Midbrain (tissue), 1 donor: ENCODE measurements at regions not wholly inside any gene's neighbourhood (a gene's known extent, or its start where the extent isn't known, plus 50 kb on each side); places are given as distances from the start of the nearest gene placed in this dataset.

ENCODE experiments used
- DNase-seq: peaks from one replicate; lab custom pipeline; 2025; lab: John Stamatoyannopoulos, UW

- DNase-seq: no peak
Measured at GRCh38 chr7:115474137-115474536, 552.2 kb downstream of the MDFIC start.

DNA sequence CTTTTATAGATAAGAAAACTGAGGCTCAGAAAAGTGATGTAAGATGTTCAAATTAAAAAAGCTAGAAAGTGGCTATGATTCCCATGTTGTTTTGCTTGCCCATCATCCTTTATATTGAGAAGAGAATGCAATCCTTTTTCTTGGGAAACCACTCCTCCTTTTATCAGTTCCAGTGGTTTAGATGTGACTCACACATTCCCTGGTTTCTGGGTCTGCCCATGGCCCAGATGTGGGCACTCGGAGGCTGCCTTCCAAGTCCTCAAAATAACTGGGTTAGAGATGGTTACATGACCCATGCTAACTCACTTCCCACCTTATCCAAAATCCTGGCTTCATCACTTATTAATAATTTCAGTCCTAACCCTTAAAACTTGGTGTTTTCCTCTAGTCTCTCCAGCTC is 550.0 kb downstream of the MDFIC start:
- no peak for DNase-seq

DNA sequence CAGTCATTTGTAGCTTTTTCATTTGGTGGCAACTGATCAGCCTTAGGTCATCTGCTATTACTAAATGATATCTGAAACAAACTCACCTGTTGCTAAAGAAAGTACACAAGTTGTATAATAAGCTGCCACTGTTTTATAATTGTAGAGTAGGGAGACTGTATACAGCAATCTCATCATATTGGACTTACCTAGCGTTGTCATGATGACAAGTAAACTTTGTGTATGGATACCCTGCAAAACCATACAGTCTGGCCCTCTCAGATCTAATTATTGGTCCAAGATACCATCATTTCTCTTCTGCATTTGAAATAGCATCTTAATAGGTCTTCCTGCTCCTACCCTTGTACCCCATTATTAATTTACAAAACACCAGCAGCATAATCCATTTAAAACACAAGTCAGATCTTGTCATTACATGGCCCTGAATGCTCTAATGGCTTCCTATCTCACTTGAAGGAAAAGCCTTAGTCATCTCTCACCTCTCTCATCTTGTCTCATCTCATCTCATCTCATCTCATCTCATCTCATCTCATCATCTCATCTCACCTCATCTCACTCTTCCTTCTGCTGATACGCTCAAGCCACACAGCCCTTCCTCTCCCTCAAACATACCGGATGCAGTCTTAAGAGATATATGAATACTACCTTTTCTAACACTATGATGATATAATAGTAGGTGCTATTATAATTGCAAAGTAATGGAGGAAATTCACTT is 540.6 kb downstream of the MDFIC start:
- no peak for DNase-seq

GRCh38 chr7:115449689-115450088 is 527.8 kb downstream of the MDFIC start:
- DNase-seq: no peak

GRCh38 chr7:115447495-115447894 is 525.6 kb downstream of the MDFIC start:
- no peak for DNase-seq

GRCh38 chr7:115441033-115441432 is 519.1 kb downstream of the MDFIC start:
- DNase-seq: no peak

GRCh38 chr7:115435178-115435577 is 513.3 kb downstream of the MDFIC start:
- no peak for DNase-seq

DNA sequence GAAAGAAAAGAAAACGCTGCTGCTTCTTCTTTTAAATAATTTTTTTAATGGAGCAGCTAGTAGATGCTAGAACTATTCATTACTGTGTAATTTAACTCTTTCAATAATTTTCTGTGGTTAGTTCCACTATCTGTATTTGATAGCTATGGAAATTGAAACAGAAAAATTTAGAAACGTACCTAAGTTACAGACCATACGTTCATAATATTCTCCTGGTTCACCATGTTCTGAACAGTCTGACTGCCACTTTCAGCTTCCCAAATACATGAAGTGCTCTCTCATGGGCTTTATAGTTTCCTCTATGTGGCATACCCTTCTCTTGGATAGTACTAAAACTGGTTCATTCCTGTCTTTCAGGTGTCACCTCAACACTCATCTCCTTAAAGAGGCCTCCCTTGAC is 508.0 kb downstream of the MDFIC start:
- no peak for DNase-seq

DNA sequence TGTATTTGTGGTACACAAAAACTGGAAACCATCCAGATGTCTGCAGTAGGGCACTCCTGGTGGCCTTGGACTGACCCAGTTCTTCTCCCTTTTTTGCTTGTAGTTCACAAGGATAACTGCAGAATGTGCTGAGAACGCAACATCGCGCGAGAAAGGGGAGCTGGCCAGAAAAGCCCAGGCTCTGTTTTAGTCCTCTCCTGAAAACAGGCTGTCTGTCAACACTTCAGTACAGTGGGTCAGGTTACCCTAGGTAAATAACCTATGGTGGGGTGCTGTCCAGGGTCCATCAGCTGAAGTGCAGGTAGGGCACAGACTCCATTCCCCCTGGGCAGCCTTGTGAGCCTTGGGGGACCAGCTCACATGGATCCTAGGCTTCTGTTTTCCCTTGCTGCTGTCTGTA is 495.8 kb downstream of the MDFIC start:
- DNase-seq: no peak

GRCh38 chr7:115410972-115411686 is 489.2 kb downstream of the MDFIC start:
- DNase-seq: peak; percentile 1

DNA sequence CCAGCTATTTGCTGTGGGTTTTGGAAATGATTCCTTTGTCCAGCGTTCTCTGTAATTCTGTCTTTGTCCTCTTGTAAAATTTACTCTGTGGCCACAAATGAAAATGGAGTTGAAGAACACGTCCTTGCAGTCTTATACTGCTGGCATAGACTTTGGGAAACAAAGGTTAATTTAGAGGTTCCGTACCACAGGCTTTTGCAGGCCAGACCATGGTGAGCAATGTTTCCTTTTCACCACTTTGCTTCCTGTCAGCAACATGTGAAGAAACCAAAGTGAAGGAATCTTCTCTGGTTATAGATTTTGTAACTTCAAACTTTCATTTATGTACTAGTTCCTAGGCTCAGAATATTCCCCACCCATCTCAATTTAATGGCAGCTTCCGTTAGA is 488.5 kb downstream of the MDFIC start:
- DNase-seq: no peak

- DNase-seq: no peak
Measured at GRCh38 chr7:115409682-115410433, 488.0 kb downstream of the MDFIC start.

- no peak for DNase-seq
Measured at GRCh38 chr7:115406219-115406618, 484.3 kb downstream of the MDFIC start.

GRCh38 chr7:115387137-115387536 is 465.2 kb downstream of the MDFIC start:
- no peak for DNase-seq

DNA sequence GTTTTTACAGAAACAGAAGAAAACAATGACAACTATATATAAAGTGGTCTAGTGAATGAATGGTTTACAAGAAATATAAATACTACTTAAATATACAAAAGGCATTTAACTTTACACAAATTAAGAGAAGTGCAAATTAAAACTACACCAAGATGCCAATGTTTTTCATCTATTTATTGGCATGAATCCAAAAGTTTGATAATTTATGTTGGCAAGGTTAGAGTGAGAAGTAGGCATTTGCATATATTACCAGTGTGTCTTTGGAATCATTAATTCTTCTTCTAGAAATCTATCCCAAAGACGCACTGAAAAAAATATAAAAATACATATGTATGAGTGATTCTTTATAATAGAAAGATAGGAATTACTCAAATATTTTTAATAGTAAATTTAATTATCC is 457.4 kb downstream of the MDFIC start:
- DNase-seq: no peak

DNA sequence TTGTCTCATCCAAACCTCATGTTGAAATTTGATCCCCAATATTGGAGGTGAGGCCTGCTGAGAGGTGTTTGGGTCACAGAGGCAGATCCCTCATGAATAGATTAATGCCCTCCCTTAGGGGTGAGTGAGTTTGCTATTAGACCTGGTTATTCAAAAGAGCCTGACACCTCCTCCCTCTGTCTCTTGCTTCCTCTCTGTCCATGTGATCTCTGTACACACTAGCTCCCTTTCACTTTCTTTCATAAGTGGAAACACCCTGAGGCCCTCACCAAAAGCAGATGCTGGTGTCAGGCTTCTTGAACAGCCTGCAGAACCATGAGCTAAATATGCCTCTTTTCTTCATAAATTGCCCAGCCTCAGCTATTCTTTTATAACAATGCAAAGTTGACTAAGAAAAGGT is 447.1 kb downstream of the MDFIC start:
- no peak for DNase-seq

GRCh38 chr7:115363916-115364315 is 442.0 kb downstream of the MDFIC start:
- DNase-seq: no peak

- DNase-seq: no peak
Measured at GRCh38 chr7:115359955-115360354, 438.1 kb downstream of the MDFIC start.

- no peak for DNase-seq
Measured at GRCh38 chr7:115359119-115359518, 437.2 kb downstream of the MDFIC start.

GRCh38 chr7:115357703-115357999 is 435.8 kb downstream of the MDFIC start:
- no peak for DNase-seq

GRCh38 chr7:115356999-115357702 is 435.3 kb downstream of the MDFIC start:
- DNase-seq: no peak

- no peak for DNase-seq
Measured at GRCh38 chr7:115356139-115356746, 434.3 kb downstream of the MDFIC start.
